GM21619 (cell line): ENCODE measurements at regions not wholly inside any gene's neighbourhood (a gene's known extent, or its start where the extent isn't known, plus 50 kb on each side); places are given as distances from the start of the nearest gene placed in this dataset.
"Not testable (repeated sequence)": the region's sequence is repeated elsewhere in the genome, so short reads cannot be mapped to it uniquely, and the experiment has no call there.

Experiments
- ATAC-seq: cut with Tn5 transposase; IDR thresholded peaks from one replicate; pipeline ENCODE4 v1.9.1; 2021; ENCODE audit not compliant: unreplicated experiment

GRCh38 chr9:100700689-100701318 is 122.9 kb downstream of the CAVIN4 start:
- ATAC-seq: no peak

- no peak for ATAC-seq
Observed at GRCh38 chr9:100714372-100715099, 136.7 kb downstream of the CAVIN4 start.

- no peak for ATAC-seq
Observed at GRCh38 chr9:100715100-100715380, 137.2 kb downstream of the CAVIN4 start.

- ATAC-seq: no peak
Observed at GRCh38 chr9:100718717-100719116, 140.8 kb downstream of the CAVIN4 start.

- no peak for ATAC-seq
Observed at GRCh38 chr9:100720922-100721321, 143.0 kb downstream of the CAVIN4 start.

GRCh38 chr9:100724886-100725285 is 147.0 kb downstream of the CAVIN4 start:
- no peak for ATAC-seq

GRCh38 chr9:100725371-100725770 is 147.5 kb downstream of the CAVIN4 start:
- no peak for ATAC-seq

- no peak for ATAC-seq
Observed at GRCh38 chr9:100729336-100729895, 151.5 kb downstream of the CAVIN4 start.

- no peak for ATAC-seq
Observed at GRCh38 chr9:100730086-100730485, 152.2 kb downstream of the CAVIN4 start.

- no peak for ATAC-seq
Observed at GRCh38 chr9:100731038-100731556, 153.2 kb downstream of the CAVIN4 start.

GRCh38 chr9:100731557-100731956 is 153.7 kb downstream of the CAVIN4 start:
- no peak for ATAC-seq

GRCh38 chr9:100739208-100739607 is 161.3 kb downstream of the CAVIN4 start:
- ATAC-seq: no peak

- no peak for ATAC-seq
Observed at GRCh38 chr9:100739666-100740065, 161.8 kb downstream of the CAVIN4 start.

- ATAC-seq: not testable (repeated sequence)
Observed at GRCh38 chr9:100748930-100749329, 171.1 kb downstream of the CAVIN4 start.

- no peak for ATAC-seq
Observed at GRCh38 chr9:100756217-100756616, 178.3 kb downstream of the CAVIN4 start.

- no peak for ATAC-seq
Observed at GRCh38 chr9:100759215-100759614, 181.3 kb downstream of the CAVIN4 start.

GRCh38 chr9:100761276-100761802 is 183.5 kb downstream of the CAVIN4 start:
- ATAC-seq: no peak

GRCh38 chr9:100774326-100774725 is 196.4 kb downstream of the CAVIN4 start:
- no peak for ATAC-seq

GRCh38 chr9:100774962-100775361 is 197.1 kb downstream of the CAVIN4 start:
- ATAC-seq: no peak

- no peak for ATAC-seq
Observed at GRCh38 chr9:100775912-100776311, 198.0 kb downstream of the CAVIN4 start.

GRCh38 chr9:100784755-100785154 is 206.9 kb downstream of the CAVIN4 start:
- ATAC-seq: no peak

GRCh38 chr9:100785946-100786345 is 208.1 kb downstream of the CAVIN4 start:
- no peak for ATAC-seq
